Left ventricle myocardium inferior (tissue), 1 donor: ENCODE measurements at regions not wholly inside any gene's neighbourhood (a gene's known extent, or its start where the extent isn't known, plus 50 kb on each side); places are given as distances from the start of the nearest gene placed in this dataset.
"Not testable (repeated sequence)": the region's sequence is repeated elsewhere in the genome, so short reads cannot be mapped to it uniquely, and the experiment has no call there.

ENCODE experiments used
- DNase-seq: peaks from one replicate; pipeline ENCODE4 v3.0.0-alpha.2; 2020
- H3K27ac ChIP-seq: fragments of 200-600 bp; replicated peaks from 2 replicates; pipeline ENCODE4 v1.8.0; 2021
- H3K27me3 ChIP-seq: fragments of 200-600 bp; 2 replicates; pipeline ENCODE4 v1.8.0; 2021; ENCODE audit warnings: low read depth
- H3K36me3 ChIP-seq: fragments of 200-600 bp; 2 replicates; pipeline ENCODE4 v1.8.0; 2021
- H3K4me1 ChIP-seq: fragments of 200-600 bp; 2 replicates; pipeline ENCODE4 v1.8.0; 2021
- H3K4me3 ChIP-seq: fragments of 200-600 bp; 2 replicates; pipeline ENCODE4 v1.8.0; 2021; ENCODE audit warnings: mild to moderate bottlenecking, moderate library complexity
- H3K9me3 ChIP-seq: fragments of 200-600 bp; replicated peaks from 2 replicates; pipeline ENCODE4 v1.8.0; 2021
- CTCF ChIP-seq: fragments of 200-600 bp; IDR thresholded peaks from 2 replicates; pipeline ENCODE4 v1.8.0; 2021; ENCODE audit warnings: antibody characterized with exemption, mild to moderate bottlenecking, borderline replicate concordance
- intact Hi-C: fragments of 100-400 bp; cut with micrococcal nuclease; formaldehyde crosslinking; loops from one replicate; pipeline ENCODE4 v1.11.0; 2022
- donor health status: DM: no; HTN: yes; CAD: no; lungs with severe emphysema.

GRCh38 chr9:129413537-129414376 is 207.1 kb downstream of the C9orf50 start:
- Histone ChIP-seq H3K36me3 (no peaks in the 10 kb centered on the region), H3K27ac (peak overlapping the region; percentile 100), H3K4me3 (peak overlapping the region; percentile 74), H3K27me3 (no peaks in the 10 kb centered on the region), H3K9me3 (no peaks in the 10 kb centered on the region), H3K4me1 (peaks cover 38% of the 10 kb centered on the region)
- DNase-seq = peak; percentile 99
- no peak for TF ChIP-seq CTCF
- intact Hi-C loops = no loop called here

DNA sequence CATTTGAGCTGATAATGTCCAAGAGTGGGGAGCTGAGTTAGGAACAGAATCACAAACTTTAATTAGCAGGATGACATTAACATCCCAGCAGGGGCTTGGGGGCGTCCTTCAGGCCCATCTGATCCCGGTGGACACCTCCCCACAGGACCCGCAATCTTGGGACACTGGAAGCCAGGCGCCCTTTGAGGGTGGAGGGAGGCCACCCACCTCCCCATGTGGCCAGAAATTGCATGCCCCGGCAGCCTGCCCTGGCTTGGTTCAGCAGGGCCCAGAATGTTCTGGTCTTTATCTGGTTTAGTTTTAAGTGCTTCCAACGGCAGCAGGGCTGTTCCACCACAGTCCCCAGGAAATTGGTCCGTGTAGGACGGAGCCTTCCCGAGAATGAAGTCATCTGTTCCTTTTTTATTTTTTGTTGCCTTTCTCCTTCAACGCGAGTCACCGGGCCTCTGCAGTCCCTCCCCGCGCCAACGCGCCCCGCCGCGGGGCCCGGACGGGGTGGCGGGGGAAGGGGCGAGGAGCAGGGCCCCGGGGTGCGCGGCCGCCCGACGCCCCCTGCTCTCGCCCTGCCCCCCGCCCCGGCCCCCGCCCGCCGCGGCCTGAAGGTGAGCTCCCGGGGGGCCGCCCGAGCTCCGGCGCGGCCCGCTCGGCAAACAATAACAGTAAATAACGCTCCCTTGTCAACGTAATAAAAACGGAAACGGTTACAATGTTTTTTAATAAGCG is 207.9 kb downstream of the C9orf50 start:
- Histone ChIP-seq H3K27ac (peak overlapping the region; percentile 100), H3K27me3 (no peaks in the 10 kb centered on the region), H3K36me3 (no peaks in the 10 kb centered on the region), H3K4me3 (peak overlapping the region; percentile 74), H3K9me3 (no peaks in the 10 kb centered on the region), H3K4me1 (peaks cover 43% of the 10 kb centered on the region)
- intact Hi-C loops = no loop called here
- DNase-seq = peak; percentile 83
- TF ChIP-seq CTCF = peak; percentile 37

DNA sequence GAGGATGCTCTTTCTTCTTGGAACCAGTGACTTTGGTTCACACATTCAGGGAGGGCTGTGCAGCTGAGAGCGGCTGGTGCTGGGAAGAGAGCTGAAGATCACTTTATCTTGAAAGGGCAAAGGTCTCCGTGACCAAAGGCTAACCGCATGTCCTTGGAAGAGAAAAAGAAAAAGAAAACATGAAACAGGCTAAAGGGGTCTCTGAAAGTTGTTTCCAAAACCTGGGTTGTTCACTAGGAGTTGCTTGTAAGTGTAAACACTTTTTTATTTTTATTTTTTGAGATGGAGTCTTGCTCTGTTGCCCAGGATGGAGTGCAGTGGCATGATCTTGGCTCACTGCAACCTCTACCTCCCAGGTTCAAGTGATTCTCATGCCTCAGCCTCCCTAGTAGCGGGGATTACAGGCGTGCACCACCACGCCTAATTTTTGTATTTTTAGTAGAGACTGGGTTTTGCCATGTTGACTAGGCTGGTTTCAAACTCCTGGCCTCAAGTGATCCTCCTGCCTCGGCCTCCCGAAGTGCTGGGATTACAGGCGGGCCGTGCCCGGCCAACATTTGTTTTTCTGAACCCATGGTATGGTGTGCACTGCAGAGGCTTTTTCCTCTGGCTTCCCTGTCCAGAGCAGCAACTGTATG is 208.6 kb downstream of the C9orf50 start:
- H3K4me3 ChIP-seq = peak overlapping the region; percentile 74

GRCh38 chr9:129411501-129412175 is 209.3 kb downstream of the C9orf50 start:
- no peak for DNase-seq
- no peaks in the 10 kb centered on the region for H3K27me3 ChIP-seq
- H3K9me3 ChIP-seq = no peaks in the 10 kb centered on the region
- H3K4me1 ChIP-seq = peaks cover 43% of the 10 kb centered on the region
- TF ChIP-seq CTCF = no peak
- no peak overlapping the region for H3K4me3 ChIP-seq
- no peaks in the 10 kb centered on the region for H3K36me3 ChIP-seq
- intact Hi-C loops = no loop called here
- H3K27ac ChIP-seq = peak overlapping the region; percentile 100

More for the DNA sequence above, 208.6 kb downstream of the C9orf50 start:
- H3K36me3 ChIP-seq, H3K27me3 ChIP-seq, DNase-seq, H3K9me3 ChIP-seq, intact Hi-C loops: not testable (repeated sequence)
- peaks cover 43% of the 10 kb centered on the region for H3K4me1 ChIP-seq
- H3K27ac ChIP-seq = peak overlapping the region; percentile 100

GRCh38 chr9:129410226-129410625 is 210.7 kb downstream of the C9orf50 start:
- H3K27ac ChIP-seq = no peak overlapping the region
- H3K4me1 ChIP-seq = peaks cover 41% of the 10 kb centered on the region
- intact Hi-C loops = no loop called here
- H3K9me3 ChIP-seq = no peaks in the 10 kb centered on the region
- TF ChIP-seq CTCF = no peak
- peak; percentile 5 for DNase-seq
- H3K4me3 ChIP-seq = no peak overlapping the region
- H3K27me3 ChIP-seq = no peaks in the 10 kb centered on the region
- H3K36me3 ChIP-seq = no peaks in the 10 kb centered on the region
